ENCODE measurements at regions not wholly inside any gene's neighbourhood (a gene's known extent, or its start where the extent isn't known, plus 50 kb on each side); places are given as distances from the start of the nearest gene placed in this dataset.

DNA sequence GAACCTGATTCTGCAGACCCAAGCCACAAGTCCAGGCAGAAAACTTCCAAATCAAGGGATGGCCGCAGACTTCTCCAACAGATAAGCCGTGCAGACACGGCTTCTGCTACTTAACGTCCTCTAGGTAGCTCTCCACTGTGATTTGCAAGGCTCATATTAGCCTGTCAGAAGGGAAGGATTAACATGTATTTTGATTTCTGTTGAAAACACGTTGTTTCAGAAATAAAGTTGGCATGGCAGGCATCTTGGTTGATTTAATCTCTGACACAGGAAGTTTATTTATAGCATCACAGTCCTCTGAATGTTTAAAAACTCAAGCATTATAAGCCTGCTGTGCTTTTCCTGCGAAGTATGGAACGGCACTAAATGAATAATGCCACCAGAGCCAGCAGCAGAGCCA lies 166.8 kb upstream of the TOX3 start:
- Histone ChIP-seq H3K4me2 (no peak overlapping the region), H3K4me3 (no peak overlapping the region), H3K27ac (no peak overlapping the region), H3K9me3 (no peaks in the 10 kb centered on the region), H3K4me1 (no peaks in the 10 kb centered on the region)
- TF ChIP-seq MYC (IDR thresholded peaks at IDR 0.05; ENCODE audit: borderline replicate concordance, low read length) (no peak), NFE2L2 (conservative IDR thresholded peaks at IDR 0.05; ENCODE audit: low read length) (no peak), ESRRA (IDR thresholded peaks at IDR 0.05; ENCODE audit: borderline replicate concordance, low read length) (no peak), SMC3 (IDR thresholded peaks at IDR 0.05) (no peak), HOXB13 (CRISPR knock-in tag; IDR thresholded peaks at IDR 0.05; ENCODE audit: low read depth) (no peak), EHMT2 (IDR thresholded peaks at IDR 0.05; ENCODE audit: low read depth) (no peak), KDM5A (IDR thresholded peaks at IDR 0.05) (no peak), FOSB (CRISPR knock-in tag; IDR thresholded peaks at IDR 0.05) (no peak), JUN (IDR thresholded peaks at IDR 0.05) (no peak), CHD4 (IDR thresholded peaks at IDR 0.05; ENCODE audit: borderline replicate concordance) (no peak), CEBPB (IDR thresholded peaks at IDR 0.05) (no peak), EHF (CRISPR knock-in tag; IDR thresholded peaks at IDR 0.05) (no peak), CBX2 (IDR thresholded peaks at IDR 0.05; ENCODE audit: borderline replicate concordance, low read depth) (no peak), FOSL2 (IDR thresholded peaks at IDR 0.05) (no peak), FOSL2 (CRISPR knock-in tag; IDR thresholded peaks at IDR 0.05) (no peak), USF2 (IDR thresholded peaks at IDR 0.05) (no peak), HMGXB4 (CRISPR knock-in tag; IDR thresholded peaks at IDR 0.05; ENCODE audit: borderline replicate concordance) (no peak)
- TF ChIP-seq, protein P1, sequence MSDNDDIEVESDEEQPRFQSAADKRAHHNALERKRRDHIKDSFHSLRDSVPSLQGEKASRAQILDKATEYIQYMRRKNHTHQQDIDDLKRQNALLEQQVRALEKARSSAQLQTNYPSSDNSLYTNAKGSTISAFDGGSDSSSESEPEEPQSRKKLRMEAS (IDR thresholded peaks at IDR 0.05) = no peak
- TF ChIP-seq, protein P2, sequence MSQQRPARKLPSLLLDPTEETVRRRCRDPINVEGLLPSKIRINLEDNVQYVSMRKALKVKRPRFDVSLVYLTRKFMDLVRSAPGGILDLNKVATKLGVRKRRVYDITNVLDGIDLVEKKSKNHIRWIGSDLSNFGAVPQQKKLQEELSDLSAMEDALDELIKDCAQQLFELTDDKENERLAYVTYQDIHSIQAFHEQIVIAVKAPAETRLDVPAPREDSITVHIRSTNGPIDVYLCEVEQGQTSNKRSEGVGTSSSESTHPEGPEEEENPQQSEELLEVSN (IDR thresholded peaks at IDR 0.05; ENCODE audit: borderline replicate concordance, low read depth) = no peak
- FAIRE-seq (no peak), DNase-seq (ENCODE audit: low read depth in 1 of 2, low spot score in 1 of 2) (no peak), ATAC-seq (no peak)
- CTCF ChIA-PET = no interaction called here
- POLR2A ChIA-PET = no interaction called here
- 13% methylated on average over 7 of the region's 7 CpGs for WGBS (ENCODE audit: missing lambda C conversion rate)

GRCh38 chr16:52709306-52709705 lies 162.4 kb upstream of the TOX3 start:
- TF ChIP-seq HES2 (IDR thresholded peaks at IDR 0.05) (no peak), ZC3H11A (IDR thresholded peaks at IDR 0.05) (no peak), HEYL (CRISPR knock-in tag; IDR thresholded peaks at IDR 0.05) (no peak), MAZ (IDR thresholded peaks at IDR 0.05; ENCODE audit: borderline replicate concordance, low read depth, low read length) (no peak), NFE2L2 (conservative IDR thresholded peaks at IDR 0.05; ENCODE audit: low read length) (no peak), MYC (IDR thresholded peaks at IDR 0.05; ENCODE audit: borderline replicate concordance, low read length) (no peak), RFX5 (IDR thresholded peaks at IDR 0.05) (no peak), HMGXB4 (CRISPR knock-in tag; IDR thresholded peaks at IDR 0.05; ENCODE audit: borderline replicate concordance) (no peak), JUN (IDR thresholded peaks at IDR 0.05) (no peak), BHLHE40 (IDR thresholded peaks at IDR 0.05; ENCODE audit: low read depth, low read length) (no peak), REST (IDR thresholded peaks at IDR 0.05) (no peak), ZSCAN20 (CRISPR knock-in tag; IDR thresholded peaks at IDR 0.05) (no peak)
- WGBS (ENCODE audit: missing lambda C conversion rate) = 7% methylated on average over 3 of the region's 3 CpGs
- FAIRE-seq = no peak
- Histone ChIP-seq H3K4me3 (no peak overlapping the region), H3K27ac (no peak overlapping the region), H3K4me2 (no peak overlapping the region), H3K9me3 (no peaks in the 10 kb centered on the region), H3K4me1 (no peaks in the 10 kb centered on the region)
- CTCF ChIA-PET = no interaction called here
- no peak for DNase-seq (ENCODE audit: low read depth in 1 of 2, low spot score in 1 of 2)
- POLR2A ChIA-PET = no interaction called here
- no peak for ATAC-seq

Measured in A549 (cell line).